HUES6 (cell line): ENCODE measurements at regions not wholly inside any gene's neighbourhood (a gene's known extent, or its start where the extent isn't known, plus 50 kb on each side); places are given as distances from the start of the nearest gene placed in this dataset.

ENCODE experiments used
- H3K27ac ChIP-seq: 2 replicates; pipeline ENCODE4 v1.7.0; 2013; ENCODE audit warnings: low read depth, mild to moderate bottlenecking, low read length, inconsistent platforms
- H3K27me3 ChIP-seq: 2 replicates; pipeline ENCODE4 v1.6.1; 2013; ENCODE audit warnings: low read length; ENCODE audit not compliant: control insufficient read depth, insufficient read depth
- H3K36me3 ChIP-seq: 2 replicates; pipeline ENCODE4 v1.6.1; 2013; ENCODE audit warnings: low read length; ENCODE audit not compliant: control insufficient read depth, insufficient read depth
- H3K4me1 ChIP-seq: 2 replicates; pipeline ENCODE4 v1.6.1; 2013; ENCODE audit warnings: low read length; ENCODE audit not compliant: control insufficient read depth, insufficient read depth
- H3K4me3 ChIP-seq: 2 replicates; pipeline ENCODE4 v1.5.1; 2013; ENCODE audit warnings: low read depth, low read length
- H3K9ac ChIP-seq: one replicate; pipeline ENCODE4 v1.6.1; 2013; ENCODE audit warnings: mild to moderate bottlenecking, low read length
- H3K9me3 ChIP-seq: 2 replicates; pipeline ENCODE4 v1.6.1; 2013; ENCODE audit warnings: low read depth, low read length; ENCODE audit not compliant: control insufficient read depth, insufficient read depth

DNA sequence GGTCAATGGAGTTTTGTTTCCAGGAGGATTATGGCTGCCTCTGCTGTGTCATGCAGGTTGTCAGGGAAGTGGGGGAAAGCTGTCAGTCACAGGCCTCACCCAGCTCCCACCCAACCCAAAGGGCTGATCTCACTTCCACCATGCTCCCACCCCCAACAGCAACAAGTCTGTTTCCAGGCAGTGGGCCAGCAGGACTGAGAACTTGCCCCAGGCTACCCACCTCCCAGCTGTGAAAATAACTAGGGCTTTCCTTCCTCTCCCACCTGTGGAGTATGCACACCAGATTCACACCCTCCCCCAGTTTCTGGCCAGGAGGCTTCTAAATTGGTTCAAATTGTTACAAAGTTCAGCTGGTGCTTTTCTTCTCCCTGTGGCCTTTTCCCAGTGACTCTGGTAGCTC is 95.6 kb upstream of the ACVR1 start:
- 0 out of 2 replicates have a peak, but pooled peaks cover 2% of the 10 kb centered on the region for H3K9me3 ChIP-seq
- H3K4me3 ChIP-seq = no peak overlapping the region
- H3K36me3 ChIP-seq = no peaks in the 10 kb centered on the region
- no peak overlapping the region for H3K27ac ChIP-seq
- H3K27me3 ChIP-seq = no peaks in the 10 kb centered on the region
- no peak overlapping the region for H3K9ac ChIP-seq
- peaks cover 6% of the 10 kb centered on the region; the same call in 1 of the 2 replicates for H3K4me1 ChIP-seq

DNA sequence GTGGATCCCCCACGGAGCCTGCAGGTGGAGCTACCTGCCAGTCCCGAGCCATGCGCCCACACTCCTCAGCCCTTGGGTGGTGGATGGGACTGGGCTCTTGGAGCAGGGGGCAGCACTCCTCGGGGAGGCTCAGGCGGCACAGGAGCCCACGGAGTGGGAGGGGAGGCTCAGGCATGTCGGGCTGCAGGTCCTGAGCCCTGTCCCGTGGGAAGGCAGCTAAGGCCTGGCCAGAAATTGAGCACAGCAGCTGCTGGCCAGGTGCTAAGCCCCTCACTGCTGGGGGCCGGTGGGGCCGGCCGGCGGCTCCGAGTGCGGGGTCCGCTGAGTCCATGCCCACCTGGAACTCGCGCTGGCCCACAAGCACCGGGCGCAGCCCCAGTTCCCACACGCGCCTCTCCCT is 91.7 kb upstream of the ACVR1 start:
- H3K9ac ChIP-seq = no peak overlapping the region
- H3K9me3 ChIP-seq = 0 out of 2 replicates have a peak, but pooled peaks cover 2% of the 10 kb centered on the region
- no peaks in the 10 kb centered on the region for H3K27me3 ChIP-seq
- no peaks in the 10 kb centered on the region for H3K36me3 ChIP-seq
- no peak overlapping the region for H3K4me3 ChIP-seq
- no peak overlapping the region for H3K27ac ChIP-seq
- H3K4me1 ChIP-seq = peaks cover 6% of the 10 kb centered on the region; the same call in 1 of the 2 replicates

DNA sequence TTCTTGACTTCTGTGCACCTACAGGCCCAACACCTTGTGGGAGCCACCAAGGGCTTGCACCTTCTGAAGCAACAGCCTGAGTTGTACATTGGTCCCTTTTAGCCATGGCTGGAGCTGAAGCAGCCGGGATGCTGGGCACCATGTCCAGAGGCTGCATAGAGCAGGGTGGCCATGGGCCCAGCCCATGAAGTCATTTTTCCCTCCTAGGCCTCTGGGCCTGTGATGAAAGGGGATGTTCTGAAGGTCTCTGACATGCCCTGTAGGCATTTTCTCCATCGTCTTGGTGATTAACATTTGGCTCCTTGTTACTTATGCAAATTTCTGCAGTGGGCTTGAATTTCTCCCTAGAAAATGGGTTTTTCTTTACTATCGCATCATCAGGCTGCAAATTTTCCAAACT is 83.1 kb upstream of the ACVR1 start:
- Histone ChIP-seq H3K27me3 (no peaks in the 10 kb centered on the region), H3K9ac (no peak overlapping the region), H3K4me3 (no peak overlapping the region), H3K27ac (no peak overlapping the region), H3K36me3 (no peaks in the 10 kb centered on the region), H3K4me1 (peaks cover 4% of the 10 kb centered on the region; the same call in 1 of the 2 replicates), H3K9me3 (peaks cover 35% of the 10 kb centered on the region)

DNA sequence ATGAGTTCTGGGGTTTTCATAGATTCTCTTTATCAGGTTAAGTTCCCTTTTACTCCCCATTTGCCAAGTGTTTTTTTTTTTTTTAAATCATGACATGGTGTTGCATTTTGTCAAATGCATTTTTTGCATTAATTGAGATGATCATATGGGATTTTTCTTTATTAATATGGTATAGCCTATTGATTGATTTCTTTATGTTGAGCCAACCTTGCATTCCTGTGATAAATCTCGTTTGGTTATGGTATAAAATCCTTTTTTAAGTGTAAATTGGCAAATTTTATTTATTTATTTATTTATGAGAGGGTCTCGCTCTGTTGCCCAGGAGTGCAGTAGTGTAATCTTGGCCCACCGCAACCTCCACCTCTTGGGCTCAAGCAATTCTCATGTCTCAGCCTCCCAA is 81.5 kb upstream of the ACVR1 start:
- peaks cover 35% of the 10 kb centered on the region for H3K9me3 ChIP-seq
- H3K27ac ChIP-seq = no peak overlapping the region
- no peak overlapping the region for H3K9ac ChIP-seq
- H3K27me3 ChIP-seq = no peaks in the 10 kb centered on the region
- peaks cover 4% of the 10 kb centered on the region; the same call in 1 of the 2 replicates for H3K4me1 ChIP-seq
- H3K4me3 ChIP-seq = no peak overlapping the region
- no peaks in the 10 kb centered on the region for H3K36me3 ChIP-seq

GRCh38 chr2:157952558-157952957 is 76.4 kb upstream of the ACVR1 start:
- Histone ChIP-seq H3K9ac (no peak overlapping the region), H3K9me3 (peaks cover 10% of the 10 kb centered on the region), H3K27ac (no peak overlapping the region), H3K4me1 (no peaks in the 10 kb centered on the region), H3K36me3 (no peaks in the 10 kb centered on the region), H3K4me3 (no peak overlapping the region), H3K27me3 (no peaks in the 10 kb centered on the region)

DNA sequence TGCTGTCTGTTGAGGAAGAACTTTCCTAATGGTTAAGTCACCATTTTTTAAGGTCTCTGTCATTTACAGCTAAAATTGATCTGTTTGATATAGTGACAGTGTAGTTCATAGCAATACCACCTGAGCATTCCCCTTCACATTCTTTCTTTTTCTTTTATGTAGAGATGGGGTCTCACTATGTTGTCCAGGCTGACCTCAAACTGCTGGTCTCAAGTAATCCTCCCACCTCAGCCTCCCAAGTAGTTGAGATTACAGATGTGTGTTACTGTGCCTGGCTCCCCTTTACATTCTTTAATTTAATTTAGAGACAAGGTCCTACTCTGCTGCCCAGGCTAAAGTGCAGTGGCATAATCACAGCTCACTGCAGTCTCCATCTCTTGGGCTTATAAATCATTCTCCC is 72.7 kb upstream of the ACVR1 start:
- Histone ChIP-seq H3K4me1 (no peaks in the 10 kb centered on the region), H3K27me3 (peaks cover 3% of the 10 kb centered on the region; the same call in 1 of the 2 replicates), H3K9ac (no peak overlapping the region), H3K4me3 (no peak overlapping the region), H3K36me3 (no peaks in the 10 kb centered on the region), H3K27ac (no peak overlapping the region), H3K9me3 (no peaks in the 10 kb centered on the region)

DNA sequence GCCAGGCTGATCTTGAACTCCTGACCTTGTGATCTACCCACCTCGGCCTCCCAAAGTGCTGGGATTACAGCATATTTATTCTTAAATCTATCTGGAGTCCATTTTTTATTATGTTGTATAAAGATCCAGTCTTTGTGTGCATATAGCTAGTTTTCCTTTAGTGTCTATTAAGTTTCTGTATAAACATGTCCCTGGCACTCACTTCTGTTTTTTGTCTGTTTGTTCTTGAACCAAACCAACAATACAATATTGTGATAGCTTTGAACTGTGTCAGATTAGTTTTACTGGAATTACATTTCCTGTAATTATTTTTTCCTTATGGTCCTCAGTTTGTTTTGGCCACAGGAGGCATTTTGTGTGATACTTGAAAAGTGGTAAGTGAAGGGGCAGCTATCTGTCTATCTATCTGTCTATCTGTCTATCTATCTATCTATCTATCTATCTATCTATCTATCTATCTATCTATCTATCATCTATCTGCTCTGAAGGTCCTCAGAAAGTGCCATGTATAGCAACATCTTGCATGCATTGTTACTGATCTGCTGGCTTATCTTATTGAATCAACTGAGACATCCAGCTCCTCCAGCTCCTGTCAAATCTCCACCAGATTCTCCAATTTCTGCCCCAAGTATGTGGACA is 70.9 kb upstream of the ACVR1 start:
- H3K27me3 ChIP-seq = peaks cover 3% of the 10 kb centered on the region; the same call in 1 of the 2 replicates
- H3K4me3 ChIP-seq = no peak overlapping the region
- H3K4me1 ChIP-seq = no peaks in the 10 kb centered on the region
- no peak overlapping the region for H3K27ac ChIP-seq
- no peaks in the 10 kb centered on the region for H3K9me3 ChIP-seq
- H3K36me3 ChIP-seq = no peaks in the 10 kb centered on the region
- no peak overlapping the region for H3K9ac ChIP-seq

GRCh38 chr2:157940024-157940423 is 63.9 kb upstream of the ACVR1 start:
- H3K27me3 ChIP-seq = peaks cover 16% of the 10 kb centered on the region

GRCh38 chr2:157938556-157938955 is 62.4 kb upstream of the ACVR1 start:
- no peak overlapping the region for H3K4me3 ChIP-seq
- H3K9ac ChIP-seq = no peak overlapping the region
- H3K27ac ChIP-seq = no peak overlapping the region
- H3K9me3 ChIP-seq = no peaks in the 10 kb centered on the region
- H3K36me3 ChIP-seq = no peaks in the 10 kb centered on the region
- H3K4me1 ChIP-seq = peaks cover 19% of the 10 kb centered on the region
- H3K27me3 ChIP-seq = peaks cover 30% of the 10 kb centered on the region

More at GRCh38 chr2:157940024-157940423, 63.9 kb upstream of the ACVR1 start:
- peaks cover 7% of the 10 kb centered on the region; the same call in 1 of the 2 replicates for H3K4me1 ChIP-seq
- H3K36me3 ChIP-seq = no peaks in the 10 kb centered on the region
- H3K9ac ChIP-seq = no peak overlapping the region
- H3K4me3 ChIP-seq = no peak overlapping the region
- H3K9me3 ChIP-seq = no peaks in the 10 kb centered on the region
- H3K27ac ChIP-seq = no peak overlapping the region

- no peaks in the 10 kb centered on the region for H3K9me3 ChIP-seq
- H3K27ac ChIP-seq = no peak overlapping the region
- H3K36me3 ChIP-seq = no peaks in the 10 kb centered on the region
- no peak overlapping the region for H3K4me3 ChIP-seq
- H3K9ac ChIP-seq = no peak overlapping the region
- H3K4me1 ChIP-seq = peaks cover 35% of the 10 kb centered on the region
- H3K27me3 ChIP-seq = peaks cover 39% of the 10 kb centered on the region
These were observed 60.3 kb upstream of the ACVR1 start for GRCh38 chr2:157936406-157936805.

DNA sequence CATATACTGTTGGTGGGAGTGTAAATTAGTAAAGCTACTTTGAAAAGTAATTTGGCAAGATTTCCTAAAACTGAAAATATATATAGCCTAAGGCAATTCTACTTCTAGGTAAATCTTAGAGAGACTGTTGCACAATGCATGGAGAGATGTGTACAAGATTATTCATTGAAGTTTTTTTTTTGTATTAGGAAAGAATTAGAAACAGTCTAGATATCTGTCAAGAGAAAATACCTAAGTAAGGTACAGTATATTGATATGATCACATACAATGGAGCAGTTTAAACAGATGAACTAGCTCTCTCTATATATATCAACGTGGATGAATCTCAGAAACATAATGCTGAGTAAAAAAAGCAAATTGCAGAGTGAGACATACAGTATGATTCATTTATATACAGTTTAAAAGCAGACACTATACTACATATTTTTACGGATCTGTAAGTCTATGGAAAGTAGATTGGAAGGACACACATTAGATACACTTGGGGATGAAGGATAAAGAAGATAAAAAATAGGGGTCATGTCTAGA is 59.3 kb upstream of the ACVR1 start:
- no peaks in the 10 kb centered on the region for H3K9me3 ChIP-seq
- no peak overlapping the region for H3K27ac ChIP-seq
- no peaks in the 10 kb centered on the region for H3K36me3 ChIP-seq
- H3K4me3 ChIP-seq = no peak overlapping the region
- peaks cover 45% of the 10 kb centered on the region for H3K4me1 ChIP-seq
- no peak overlapping the region for H3K9ac ChIP-seq
- peaks cover 49% of the 10 kb centered on the region for H3K27me3 ChIP-seq
